MM.1S (cell line): ENCODE measurements at regions not wholly inside any gene's neighbourhood (a gene's known extent, or its start where the extent isn't known, plus 50 kb on each side); places are given as distances from the start of the nearest gene placed in this dataset.

ENCODE experiments used
- DNase-seq: peaks from one replicate; pipeline ENCODE4 v3.0.0-alpha.2; 2015
- H2AFZ ChIP-seq: fragments of 300-600 bp; sonication (generic); 2 replicates; pipeline ENCODE4 v1.6.0; 2016; ENCODE audit warnings: antibody characterized with exemption, low read length
- H3F3A ChIP-seq: fragments of 300-600 bp; sonication (generic); 2 replicates; pipeline ENCODE4 v1.6.1; 2016; ENCODE audit warnings: mild to moderate bottlenecking, antibody characterized with exemption, low read length, moderate library complexity, mixed read lengths; ENCODE audit not compliant: insufficient read depth
- H3K27ac ChIP-seq: fragments of 300-600 bp; sonication (generic); 2 replicates; pipeline ENCODE4 v1.5.1; 2016; ENCODE audit warnings: mild to moderate bottlenecking, low read length
- H3K27me3 ChIP-seq: fragments of 300-600 bp; sonication (generic); replicated peaks from 2 replicates; pipeline ENCODE4 v1.6.0; 2016; ENCODE audit warnings: low read length; ENCODE audit not compliant: insufficient read depth
- H3K36me3 ChIP-seq: fragments of 300-600 bp; sonication (generic); replicated peaks from 2 replicates; pipeline ENCODE4 v1.6.1; 2016; ENCODE audit warnings: mild to moderate bottlenecking, low read length, mixed read lengths; ENCODE audit not compliant: insufficient read depth
- H3K4me1 ChIP-seq: fragments of 300-600 bp; sonication (generic); 2 replicates; pipeline ENCODE4 v1.6.1; 2016; ENCODE audit warnings: low read length, mixed read lengths
- H3K4me2 ChIP-seq: fragments of 300-600 bp; sonication (generic); 2 replicates; pipeline ENCODE4 v1.6.0; 2016; ENCODE audit warnings: low read depth, low read length
- H3K4me3 ChIP-seq: fragments of 300-600 bp; sonication (generic); 2 replicates; pipeline ENCODE4 v1.5.1; 2016; ENCODE audit warnings: low read length, mixed read lengths
- H3K79me2 ChIP-seq: fragments of 300-600 bp; sonication (generic); 2 replicates; pipeline ENCODE4 v1.6.1; 2016; ENCODE audit warnings: mixed run types, low read length, mixed read lengths
- H3K9ac ChIP-seq: fragments of 300-600 bp; sonication (generic); 2 replicates; pipeline ENCODE4 v1.6.1; 2016; ENCODE audit warnings: low read length, mixed read lengths
- H3K9me2 ChIP-seq: fragments of 300-600 bp; sonication (generic); replicated peaks from 2 replicates; pipeline ENCODE4 v1.6.1; 2016; ENCODE audit warnings: mild to moderate bottlenecking, low read length, mixed read lengths; ENCODE audit not compliant: insufficient read depth
- H3K9me3 ChIP-seq: fragments of 300-600 bp; sonication (generic); replicated peaks from 2 replicates; pipeline ENCODE4 v1.6.1; 2016; ENCODE audit warnings: mild to moderate bottlenecking, low read length, mixed read lengths; ENCODE audit not compliant: insufficient read depth
- H4K20me1 ChIP-seq: fragments of 300-600 bp; sonication (generic); 2 replicates; pipeline ENCODE4 v1.6.1; 2016; ENCODE audit warnings: mild to moderate bottlenecking, low read length, moderate library complexity, mixed read lengths; ENCODE audit not compliant: insufficient read depth
- EZH2 ChIP-seq: fragments of 300-600 bp; sonication (generic); optimal IDR thresholded peaks from 2 replicates; pipeline ENCODE3; 2017; ENCODE audit warnings: low read depth, mild to moderate bottlenecking, antibody characterized with exemption, low read length, mixed read lengths
- EZH2phosphoT487 ChIP-seq: fragments of 300-600 bp; sonication (generic); IDR thresholded peaks from 2 replicates; pipeline ENCODE4 v1.6.1; 2018; ENCODE audit warnings: antibody characterized with exemption, low read length
- TF ChIP-seq, protein P1 (sequence below): fragments of 300-600 bp; sonication (generic); IDR thresholded peaks from 2 replicates; pipeline ENCODE4 v1.5.1; 2016; ENCODE audit warnings: antibody characterized with exemption, low read length, mixed read lengths

GRCh38 chr5:56610093-56610698, 205.2 kb upstream of the MAP3K1 start:
- Histone ChIP-seq H3K4me2 (no peak overlapping the region), H3K9me2 (no peaks in the 10 kb centered on the region), H3K4me1 (peaks cover 22% of the 10 kb centered on the region), H3K9ac (no peak overlapping the region), H3K79me2 (no peaks in the 10 kb centered on the region), H2AFZ (no peak overlapping the region), H3K9me3 (no peaks in the 10 kb centered on the region), H3F3A (no peaks in the 10 kb centered on the region), H3K36me3 (no peaks in the 10 kb centered on the region), H3K27me3 (no peaks in the 10 kb centered on the region), H3K27ac (no peak overlapping the region), H4K20me1 (no peaks in the 10 kb centered on the region), H3K4me3 (no peak overlapping the region)
- TF ChIP-seq, protein P1, sequence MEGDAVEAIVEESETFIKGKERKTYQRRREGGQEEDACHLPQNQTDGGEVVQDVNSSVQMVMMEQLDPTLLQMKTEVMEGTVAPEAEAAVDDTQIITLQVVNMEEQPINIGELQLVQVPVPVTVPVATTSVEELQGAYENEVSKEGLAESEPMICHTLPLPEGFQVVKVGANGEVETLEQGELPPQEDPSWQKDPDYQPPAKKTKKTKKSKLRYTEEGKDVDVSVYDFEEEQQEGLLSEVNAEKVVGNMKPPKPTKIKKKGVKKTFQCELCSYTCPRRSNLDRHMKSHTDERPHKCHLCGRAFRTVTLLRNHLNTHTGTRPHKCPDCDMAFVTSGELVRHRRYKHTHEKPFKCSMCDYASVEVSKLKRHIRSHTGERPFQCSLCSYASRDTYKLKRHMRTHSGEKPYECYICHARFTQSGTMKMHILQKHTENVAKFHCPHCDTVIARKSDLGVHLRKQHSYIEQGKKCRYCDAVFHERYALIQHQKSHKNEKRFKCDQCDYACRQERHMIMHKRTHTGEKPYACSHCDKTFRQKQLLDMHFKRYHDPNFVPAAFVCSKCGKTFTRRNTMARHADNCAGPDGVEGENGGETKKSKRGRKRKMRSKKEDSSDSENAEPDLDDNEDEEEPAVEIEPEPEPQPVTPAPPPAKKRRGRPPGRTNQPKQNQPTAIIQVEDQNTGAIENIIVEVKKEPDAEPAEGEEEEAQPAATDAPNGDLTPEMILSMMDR, result no peak
- TF ChIP-seq EZH2 (no peak), EZH2phosphoT487 (no peak)
- no peak for DNase-seq

GRCh38 chr5:56608217-56608925, 207.0 kb upstream of the MAP3K1 start:
- TF ChIP-seq EZH2phosphoT487 (no peak), EZH2 (no peak)
- TF ChIP-seq, protein P1, result no peak
- Histone ChIP-seq H3K79me2 (no peaks in the 10 kb centered on the region), H3K9ac (no peak overlapping the region), H3K27me3 (no peaks in the 10 kb centered on the region), H3K36me3 (no peaks in the 10 kb centered on the region), H3K4me3 (no peak overlapping the region), H2AFZ (no peak overlapping the region), H3K9me3 (no peaks in the 10 kb centered on the region), H3F3A (no peaks in the 10 kb centered on the region), H3K4me1 (peaks cover 12% of the 10 kb centered on the region), H4K20me1 (no peaks in the 10 kb centered on the region), H3K4me2 (no peak overlapping the region), H3K27ac (no peak overlapping the region), H3K9me2 (no peaks in the 10 kb centered on the region)
- DNase-seq, result no peak

- no peak overlapping the region for H3K4me2 ChIP-seq
- H3K9ac ChIP-seq, result no peak overlapping the region
Measured at GRCh38 chr5:56607551-56607950, 207.8 kb upstream of the MAP3K1 start.

More at GRCh38 chr5:56607551-56607950, 207.8 kb upstream of the MAP3K1 start:
- no peak for DNase-seq
- Histone ChIP-seq H3K27me3 (no peaks in the 10 kb centered on the region), H3K36me3 (no peaks in the 10 kb centered on the region), H3K4me3 (no peak overlapping the region), H3K9me3 (no peaks in the 10 kb centered on the region), H2AFZ (no peak overlapping the region), H4K20me1 (no peaks in the 10 kb centered on the region), H3F3A (no peaks in the 10 kb centered on the region), H3K9me2 (no peaks in the 10 kb centered on the region), H3K79me2 (no peaks in the 10 kb centered on the region), H3K4me1 (peaks cover 5% of the 10 kb centered on the region), H3K27ac (no peak overlapping the region)
- TF ChIP-seq, protein P1, result no peak
- TF ChIP-seq EZH2 (no peak), EZH2phosphoT487 (no peak)
